Small intestine (tissue), 7 donors: ENCODE measurements at regions not wholly inside any gene's neighbourhood (a gene's known extent, or its start where the extent isn't known, plus 50 kb on each side); places are given as distances from the start of the nearest gene placed in this dataset.

ENCODE experiments used
- DNase-seq, 2 donors: peaks; one replicate each; pipeline versions ENCODE4 v3.0.0 to v3.0.0-alpha.2; 2013
- FAIRE-seq: peaks from 2 replicates; lab custom pipeline; 2012; peaks lifted over from hg19 to GRCh38; lab: Jason Lieb, UNC
- H3K27ac ChIP-seq, 3 donors: one replicate each; pipeline ENCODE4 v1.5.1; 2013; ENCODE audit warnings: low read length in 2 of 3, mild to moderate bottlenecking in 2 of 3, control low read depth in 1 of 3, inconsistent platforms in 1 of 3, low read depth in 1 of 3, moderate library complexity in 1 of 3
- H3K27me3 ChIP-seq, 3 donors: one replicate each; pipeline ENCODE4 v1.6.1; 2013; ENCODE audit warnings: low read length in 3 of 3, inconsistent platforms in 1 of 3; ENCODE audit not compliant: control insufficient read depth in 3 of 3, insufficient read depth in 3 of 3
- H3K36me3 ChIP-seq, 3 donors: one replicate each; pipeline ENCODE4 v1.6.1; 2013; ENCODE audit warnings: low read length in 3 of 3, inconsistent platforms in 1 of 3, low read depth in 1 of 3, mild to moderate bottlenecking in 1 of 3, moderate library complexity in 1 of 3; ENCODE audit not compliant: control insufficient read depth in 3 of 3, insufficient read depth in 2 of 3
- H3K4me1 ChIP-seq, 3 donors: one replicate each; pipeline ENCODE4 v1.6.1; 2013; ENCODE audit warnings: low read length in 2 of 3, inconsistent platforms in 1 of 3, low read depth in 1 of 3, mild to moderate bottlenecking in 1 of 3, moderate library complexity in 1 of 3; ENCODE audit not compliant: control insufficient read depth in 3 of 3, insufficient read depth in 2 of 3
- H3K4me3 ChIP-seq, 3 donors: one replicate each; pipeline ENCODE4 v1.5.1; 2013; ENCODE audit warnings: low read length in 3 of 3, control low read depth in 1 of 3, inconsistent platforms in 1 of 3, low read depth in 1 of 3, mild to moderate bottlenecking in 1 of 3, moderate library complexity in 1 of 3
- H3K9me3 ChIP-seq, 2 donors: one replicate each; pipeline ENCODE4 v1.6.1; 2013; ENCODE audit warnings: low read depth in 1 of 2, low read length in 1 of 2; ENCODE audit not compliant: control insufficient read depth in 2 of 2, insufficient read depth in 1 of 2
- WGBS, 3 donors: extraction: QIAGEN DNeasy Blood & Tissue Kit; methylation state at CpG; one replicate each; pipeline ENCODE4 v1.1.7; 2013; 5-methylcytosine and 5-hydroxymethylcytosine counted together
- donor health status: healthy with polysubstance abuse.
- donor health status: control.
- donor health status: control.
- donor health status: Bipolar disorder and iron deficiency.
- donor health status: healthy.

DNA sequence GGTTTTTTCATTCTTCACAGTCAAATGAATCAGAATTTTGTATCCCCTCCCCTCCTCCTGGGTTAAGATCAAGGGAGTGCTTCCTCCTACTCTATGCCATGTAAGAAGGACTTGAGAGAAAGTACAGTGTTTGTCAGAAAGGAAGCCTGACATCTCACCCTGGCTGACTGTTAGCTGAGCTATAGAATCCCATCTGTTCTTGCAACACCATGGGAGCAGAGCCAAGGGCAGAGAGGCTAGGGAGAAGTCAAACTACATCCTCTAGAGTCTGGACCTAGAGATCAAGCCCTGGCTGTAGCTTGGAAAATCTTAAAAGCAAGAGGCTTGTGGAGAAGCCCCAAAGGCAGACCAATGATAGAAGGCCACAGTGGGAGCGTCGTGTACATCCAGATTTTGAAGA lies 145.9 kb downstream of the OLFM4 start:
- H3K9me3 ChIP-seq = peaks cover 0 to 2% of the 10 kb centered on the region in 2 donors
- DNase-seq = no peak
- H3K4me1 ChIP-seq = no peaks in the 10 kb centered on the region
- H3K27me3 ChIP-seq = no peaks in the 10 kb centered on the region
- no peak for FAIRE-seq
- 70 to 91% (median 82%) methylated on average over 2 of the region's 2 CpGs for WGBS, 3 donors
- H3K4me3 ChIP-seq = no peak overlapping the region
- no peaks in the 10 kb centered on the region for H3K36me3 ChIP-seq
- H3K27ac ChIP-seq = no peak overlapping the region

- no peaks in the 10 kb centered on the region for H3K36me3 ChIP-seq
- H3K4me3 ChIP-seq = no peak overlapping the region
- no peaks in the 10 kb centered on the region for H3K9me3 ChIP-seq
- no peak overlapping the region for H3K27ac ChIP-seq
- FAIRE-seq = no peak
- DNase-seq = no peak
- H3K27me3 ChIP-seq = no peaks in the 10 kb centered on the region
- no peaks in the 10 kb centered on the region for H3K4me1 ChIP-seq
Observed at GRCh38 chr13:53180684-53181083, 152.1 kb downstream of the OLFM4 start.

DNA sequence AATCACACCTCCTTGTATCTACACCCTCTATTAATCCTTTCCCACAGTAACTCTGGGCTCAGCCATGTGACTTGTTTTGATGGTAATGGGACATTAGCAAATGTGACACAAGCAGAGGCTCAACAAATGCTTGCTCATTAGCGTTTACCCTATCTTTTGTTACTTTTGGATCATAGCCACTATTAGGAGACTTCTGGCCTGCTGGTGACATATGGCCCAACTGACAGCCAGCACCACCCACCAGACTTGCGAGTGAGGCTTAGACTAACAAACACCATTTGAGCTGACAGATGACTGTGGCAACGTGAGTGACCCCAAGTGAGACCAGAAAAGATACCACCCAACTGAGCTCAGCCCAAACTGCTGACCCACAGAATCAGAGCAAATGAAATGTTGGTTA lies 154.1 kb downstream of the OLFM4 start:
- FAIRE-seq (no peak), DNase-seq (no peak)
- no peak overlapping the region for H3K27ac ChIP-seq
- H3K4me3 ChIP-seq = no peak overlapping the region
- no peaks in the 10 kb centered on the region for H3K36me3 ChIP-seq
- H3K9me3 ChIP-seq = no peaks in the 10 kb centered on the region
- WGBS, 3 donors = 41 to 49% (median 48%) methylated on average over 3 of the region's 3 CpGs
- H3K27me3 ChIP-seq = no peaks in the 10 kb centered on the region
- no peaks in the 10 kb centered on the region for H3K4me1 ChIP-seq

DNA sequence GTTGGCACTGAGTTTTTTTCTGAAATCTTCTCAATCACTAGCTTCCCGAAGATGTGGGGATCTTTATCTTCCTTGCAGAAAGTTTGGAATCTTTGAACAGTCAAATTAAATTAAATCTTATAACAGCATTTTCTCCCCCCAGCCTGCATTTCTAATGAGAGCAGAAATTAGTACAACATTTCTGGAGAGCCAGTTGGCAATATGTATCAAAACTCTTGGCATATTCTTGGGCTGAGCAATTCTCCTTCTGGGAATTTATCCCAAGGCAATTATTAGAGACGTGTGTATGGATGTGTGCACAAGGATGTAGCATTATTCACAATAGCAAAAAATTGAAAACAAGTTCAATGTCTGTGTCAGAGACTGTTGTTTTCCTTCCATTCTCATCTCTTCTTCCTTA lies 159.5 kb downstream of the OLFM4 start:
- Histone ChIP-seq H3K36me3 (no peaks in the 10 kb centered on the region), H3K9me3 (no peaks in the 10 kb centered on the region), H3K4me1 (no peaks in the 10 kb centered on the region), H3K27me3 (no peaks in the 10 kb centered on the region), H3K27ac (no peak overlapping the region), H3K4me3 (no peak overlapping the region)
- no peak for DNase-seq
- FAIRE-seq = no peak
- WGBS, 3 donors = 58 to 66% (median 66%) methylated on average over 2 of the region's 2 CpGs

DNA sequence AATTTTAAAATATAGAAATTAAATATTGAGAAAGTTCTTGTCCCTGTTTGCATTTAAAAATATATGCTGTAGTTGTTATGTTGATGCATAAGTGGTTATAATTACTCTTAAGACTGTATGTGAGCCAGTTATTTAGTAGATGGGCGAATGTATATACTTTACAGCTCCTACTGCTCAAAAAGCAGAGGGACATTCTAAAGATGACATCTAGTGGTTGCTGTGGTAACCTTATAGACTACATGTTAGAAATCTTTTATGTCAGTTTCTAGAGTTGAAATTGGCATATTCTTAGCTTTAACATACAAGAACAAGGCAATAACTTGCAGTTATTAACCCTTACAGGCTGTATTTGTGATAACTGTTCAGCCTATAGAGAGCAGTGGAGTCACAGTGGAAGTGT lies 160.5 kb downstream of the OLFM4 start:
- H3K4me3 ChIP-seq = no peak overlapping the region
- no peak overlapping the region for H3K27ac ChIP-seq
- H3K9me3 ChIP-seq = no peaks in the 10 kb centered on the region
- 28 to 48% (median 46%) methylated on average over 1 of the region's 1 CpG for WGBS, 3 donors
- H3K36me3 ChIP-seq = no peaks in the 10 kb centered on the region
- no peaks in the 10 kb centered on the region for H3K27me3 ChIP-seq
- DNase-seq = peak in 1 of 2 donors; percentile 3
- no peak for FAIRE-seq
- H3K4me1 ChIP-seq = no peaks in the 10 kb centered on the region

DNA sequence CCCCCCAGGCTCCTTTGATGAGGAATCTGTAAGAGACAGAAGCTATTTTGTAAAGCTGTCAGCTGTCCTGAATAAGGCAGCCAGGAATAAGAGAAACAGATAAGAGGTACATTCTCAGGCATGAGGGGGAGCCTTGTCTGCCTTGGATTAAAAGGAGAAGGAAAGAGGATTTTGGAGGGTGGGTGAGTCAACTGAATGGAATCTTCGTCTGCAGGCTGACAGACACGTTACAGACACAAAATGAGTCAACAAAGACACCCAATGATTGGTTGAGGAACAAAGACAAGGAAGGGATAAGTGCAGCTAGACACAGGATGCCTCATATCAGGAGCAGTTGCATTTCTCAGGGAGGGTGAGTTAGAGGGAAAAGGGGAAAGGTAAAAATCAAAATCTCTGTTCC lies 162.5 kb downstream of the OLFM4 start:
- H3K27me3 ChIP-seq = no peaks in the 10 kb centered on the region
- no peak overlapping the region for H3K4me3 ChIP-seq
- H3K9me3 ChIP-seq = no peaks in the 10 kb centered on the region
- no peak for FAIRE-seq
- WGBS, 3 donors = 2 to 15% (median 7%) methylated on average over 2 of the region's 2 CpGs
- DNase-seq = no peak
- H3K4me1 ChIP-seq = no peaks in the 10 kb centered on the region
- H3K27ac ChIP-seq = no peak overlapping the region
- no peaks in the 10 kb centered on the region for H3K36me3 ChIP-seq

DNA sequence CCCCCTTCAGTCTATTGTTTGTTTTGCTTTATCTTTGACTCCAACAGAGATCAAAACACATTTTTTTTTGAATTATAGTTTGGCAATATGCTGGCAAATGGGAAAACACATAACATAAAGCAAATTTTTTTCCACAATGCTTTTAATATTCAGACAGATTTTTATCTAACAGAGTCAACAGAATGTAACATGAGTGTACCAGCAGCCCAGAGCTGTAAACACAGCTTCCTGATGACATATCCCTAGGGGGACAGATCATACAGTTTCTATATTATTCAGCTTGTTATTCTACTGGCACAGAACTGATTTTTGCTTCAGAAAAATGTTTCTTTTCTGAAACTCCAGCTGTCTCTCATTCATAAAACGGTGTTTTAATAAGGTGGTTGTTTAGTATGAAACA lies 168.8 kb downstream of the OLFM4 start:
- Histone ChIP-seq H3K27ac (no peak overlapping the region), H3K9me3 (peaks cover 0 to 4% of the 10 kb centered on the region in 2 donors), H3K36me3 (no peaks in the 10 kb centered on the region), H3K4me3 (no peak overlapping the region), H3K4me1 (no peaks in the 10 kb centered on the region), H3K27me3 (peaks cover 2 to 26% (median 11%) of the 10 kb centered on the region in 3 donors)
- 29 to 50% (median 50%) methylated on average over 1 of the region's 1 CpG for WGBS, 3 donors
- DNase-seq (no peak), FAIRE-seq (no peak)

DNA sequence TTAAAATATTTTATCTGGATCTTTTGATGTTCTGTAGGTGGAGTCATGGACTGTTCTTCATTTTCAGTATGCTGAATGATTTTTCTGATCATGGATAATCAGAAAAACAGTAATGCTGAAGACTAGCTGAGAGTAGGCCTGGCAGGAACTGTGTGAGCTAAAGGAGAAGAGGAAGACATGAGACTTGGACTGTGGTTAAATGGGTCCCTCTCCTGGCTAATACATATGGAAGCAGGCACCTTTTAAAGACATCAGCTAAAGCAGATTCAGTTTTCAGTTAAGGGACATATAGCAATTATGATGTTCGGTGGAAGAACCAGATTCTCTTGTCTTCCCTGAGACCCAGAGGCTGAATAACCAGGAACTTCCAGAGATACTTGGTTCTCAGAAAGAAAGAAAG lies 169.4 kb downstream of the OLFM4 start:
- H3K27ac ChIP-seq = no peak overlapping the region
- no peaks in the 10 kb centered on the region for H3K36me3 ChIP-seq
- no peak for FAIRE-seq
- no peaks in the 10 kb centered on the region for H3K4me1 ChIP-seq
- WGBS, 3 donors = 71 to 89% (median 76%) methylated on average over 1 of the region's 1 CpG
- H3K27me3 ChIP-seq = peaks cover 2 to 27% (median 11%) of the 10 kb centered on the region in 3 donors
- no peak for DNase-seq
- H3K9me3 ChIP-seq = peaks cover 0 to 4% of the 10 kb centered on the region in 2 donors
- no peak overlapping the region for H3K4me3 ChIP-seq

GRCh38 chr13:53198736-53199135 lies 170.1 kb downstream of the OLFM4 start:
- Histone ChIP-seq H3K27ac (no peak overlapping the region), H3K4me3 (no peak overlapping the region), H3K36me3 (no peaks in the 10 kb centered on the region), H3K27me3 (peaks cover 2 to 27% (median 13%) of the 10 kb centered on the region in 3 donors), H3K9me3 (peaks cover 0 to 4% of the 10 kb centered on the region in 2 donors), H3K4me1 (no peaks in the 10 kb centered on the region)
- FAIRE-seq (no peak), DNase-seq (no peak)
- WGBS, 3 donors = 60 to 62% (median 61%) methylated on average over 4 of the region's 4 CpGs
